Body of pancreas (tissue), 4 donors: ENCODE measurements at regions not wholly inside any gene's neighbourhood (a gene's known extent, or its start where the extent isn't known, plus 50 kb on each side); places are given as distances from the start of the nearest gene placed in this dataset.

Experiments used
- ATAC-seq: fragments of 150-250 bp; one replicate; pipeline ENCODE4 v1.9.1; 2016
- DNase-seq, 4 donors: peaks; one replicate each; pipeline ENCODE4 v3.0.0-alpha.2; 2019
- H3K27ac ChIP-seq, 4 donors: fragments of 200-600 bp; sonication (generic); 1 replicate in 3 of 4; 2 replicates in 1 of 4; pipeline versions ENCODE4 v1.5.1 to v1.6.1; 2016 to 2019; ENCODE audit warnings: mild to moderate bottlenecking in 1 of 4, mixed read lengths in 1 of 4, moderate library complexity in 1 of 4
- H3K27me3 ChIP-seq, 2 donors: fragments of 200-600 bp; sonication (generic); one replicate each; pipeline ENCODE4 v1.6.0; 2016; ENCODE audit warnings: mild to moderate bottlenecking in 1 of 2
- H3K36me3 ChIP-seq, 2 donors: fragments of 200-600 bp; sonication (generic); replicated peaks in 1 of 2; 2 replicates each; pipeline ENCODE4 v1.5.1; 2016; ENCODE audit warnings: low read depth in 2 of 2; ENCODE audit not compliant: insufficient read depth in 1 of 2
- H3K4me1 ChIP-seq: fragments of 200-600 bp; sonication (generic); one replicate; pipeline ENCODE4 v1.6.0; 2016
- H3K4me3 ChIP-seq, 2 donors: fragments of 200-600 bp; sonication (generic); 1 replicate in 1 of 2; 2 replicates in 1 of 2; pipeline ENCODE4 v1.5.1; 2016 to 2019
- H3K9me3 ChIP-seq, 3 donors: fragments of 200-600 bp; sonication (generic); 1 replicate in 2 of 3; 2 replicates in 1 of 3; pipeline ENCODE4 v1.5.1; 2016
- CTCF ChIP-seq, 7 experiments: fragments of 450-650 bp in 4 of 7; fragments of 200-600 bp in 3 of 7; sonication (generic) in 3 of 7; IDR thresholded peaks; one replicate each; pipeline ENCODE4 v1.5.1; 2016 to 2019; ENCODE audit warnings: antibody characterized with exemption in 7 of 7
- POLR2A ChIP-seq, 3 donors: fragments of 450-650 bp; IDR thresholded peaks; one replicate each; pipeline ENCODE4 v1.6.1; 2016; ENCODE audit warnings: antibody characterized with exemption in 3 of 3, mild to moderate bottlenecking in 2 of 3
- WGBS, 2 donors: methylation state at CpG; one replicate each; pipeline ENCODE4 v1.1.5; 2017; 5-methylcytosine and 5-hydroxymethylcytosine counted together
- intact Hi-C: fragments of 100-400 bp; cut with DNase I; formaldehyde crosslinking; loops from one replicate; pipeline ENCODE4 v1.15.1; 2023

- Histone ChIP-seq H3K4me1 (no peaks in the 10 kb centered on the region), H3K36me3 (no peaks in the 10 kb centered on the region), H3K4me3 (no peak overlapping the region), H3K9me3 (no peaks in the 10 kb centered on the region), H3K27me3 (no peaks in the 10 kb centered on the region), H3K27ac (no peak overlapping the region)
- ATAC-seq: no peak
- TF ChIP-seq CTCF (IDR thresholded peaks at IDR 0.05) (no peak), POLR2A (IDR thresholded peaks at IDR 0.05) (no peak)
- no peak for DNase-seq
- WGBS, 2 donors: 80 to 84% methylated on average over 7 of the region's 7 CpGs
- intact Hi-C loops: no loop called here
These were observed 331.3 kb upstream of the PROK2 start for GRCh38 chr3:72116226-72116625.

- intact Hi-C loops: no loop called here
- H3K36me3 ChIP-seq: no peaks in the 10 kb centered on the region
- no peak for DNase-seq
- no peak for ATAC-seq
- H3K4me1 ChIP-seq: no peaks in the 10 kb centered on the region
- H3K27ac ChIP-seq: no peak overlapping the region
- TF ChIP-seq POLR2A (IDR thresholded peaks at IDR 0.05): no peak
- no peak for TF ChIP-seq CTCF (IDR thresholded peaks at IDR 0.05)
- 93 to 96% methylated on average over 6 of the region's 6 CpGs for WGBS, 2 donors
- no peak overlapping the region for H3K4me3 ChIP-seq
- H3K27me3 ChIP-seq: no peaks in the 10 kb centered on the region
- H3K9me3 ChIP-seq: no peaks in the 10 kb centered on the region
These were observed 330.4 kb upstream of the PROK2 start for GRCh38 chr3:72115307-72115706.

GRCh38 chr3:72114773-72115172, 329.8 kb upstream of the PROK2 start:
- H3K4me1 ChIP-seq: no peaks in the 10 kb centered on the region
- DNase-seq: no peak
- no peak overlapping the region for H3K4me3 ChIP-seq
- no peaks in the 10 kb centered on the region for H3K9me3 ChIP-seq
- no peaks in the 10 kb centered on the region for H3K36me3 ChIP-seq
- H3K27me3 ChIP-seq: no peaks in the 10 kb centered on the region
- no peak overlapping the region for H3K27ac ChIP-seq
- WGBS, 2 donors: 69 to 85% methylated on average over 4 to 5 of the region's 5 CpGs
- ATAC-seq: no peak
- intact Hi-C loops: no loop called here
- TF ChIP-seq POLR2A (IDR thresholded peaks at IDR 0.05) (no peak), CTCF (IDR thresholded peaks at IDR 0.05) (no peak)

GRCh38 chr3:72113964-72114363, 329.0 kb upstream of the PROK2 start:
- no peak overlapping the region for H3K27ac ChIP-seq
- intact Hi-C loops: no loop called here
- H3K9me3 ChIP-seq: no peaks in the 10 kb centered on the region
- no peaks in the 10 kb centered on the region for H3K4me1 ChIP-seq
- no peak for DNase-seq
- WGBS, 2 donors: 94 to 96% methylated on average over 3 of the region's 3 CpGs
- ATAC-seq: no peak
- H3K4me3 ChIP-seq: no peak overlapping the region
- TF ChIP-seq POLR2A (IDR thresholded peaks at IDR 0.05) (no peak), CTCF (IDR thresholded peaks at IDR 0.05) (no peak)
- no peaks in the 10 kb centered on the region for H3K27me3 ChIP-seq
- H3K36me3 ChIP-seq: no peaks in the 10 kb centered on the region

GRCh38 chr3:72113564-72113963, 328.6 kb upstream of the PROK2 start:
- intact Hi-C loops: no loop called here
- WGBS, 2 donors: 46 to 75% methylated on average over 1 of the region's 1 CpG
- DNase-seq (no peak), ATAC-seq (no peak)
- no peaks in the 10 kb centered on the region for H3K9me3 ChIP-seq
- no peaks in the 10 kb centered on the region for H3K4me1 ChIP-seq
- no peak for TF ChIP-seq POLR2A (IDR thresholded peaks at IDR 0.05)
- no peak for TF ChIP-seq CTCF (IDR thresholded peaks at IDR 0.05)
- H3K27ac ChIP-seq: no peak overlapping the region
- no peaks in the 10 kb centered on the region for H3K36me3 ChIP-seq
- H3K27me3 ChIP-seq: no peaks in the 10 kb centered on the region
- no peak overlapping the region for H3K4me3 ChIP-seq
